Lung (tissue), 11 donors: ENCODE measurements at regions not wholly inside any gene's neighbourhood (a gene's known extent, or its start where the extent isn't known, plus 50 kb on each side); places are given as distances from the start of the nearest gene placed in this dataset.

Experiments used
- ATAC-seq: fragments of 200-7000 bp; cut with Tn5 transposase; one replicate; pipeline ENCODE4 v1.9.1; 2020; ENCODE audit warnings: moderate number of reproducible peaks; ENCODE audit not compliant: insufficient read depth, low FRiP score
- DNase-seq, 3 donors: peaks; one replicate each; pipeline ENCODE4 v3.0.0-alpha.2; 2013 to 2017
- H3K27ac ChIP-seq, 2 donors: one replicate each; pipeline ENCODE4 v1.5.1; 2013; ENCODE audit warnings: mild to moderate bottlenecking in 2 of 2, moderate library complexity in 2 of 2, control low read depth in 1 of 2, inconsistent platforms in 1 of 2, low read depth in 1 of 2, low read length in 1 of 2
- H3K27me3 ChIP-seq, 3 donors: one replicate each; pipeline ENCODE4 v1.5.1; 2013; ENCODE audit warnings: low read length in 2 of 3; ENCODE audit not compliant: control insufficient read depth in 3 of 3, insufficient read depth in 3 of 3
- H3K36me3 ChIP-seq, 4 donors: one replicate each; pipeline ENCODE4 v1.5.1; 2013; ENCODE audit warnings: low read length in 4 of 4, mild to moderate bottlenecking in 1 of 4, moderate library complexity in 1 of 4; ENCODE audit not compliant: control insufficient read depth in 4 of 4, insufficient read depth in 4 of 4
- H3K4me1 ChIP-seq, 5 donors: one replicate each; pipeline ENCODE4 v1.5.1; 2013; ENCODE audit warnings: low read length in 5 of 5, mild to moderate bottlenecking in 2 of 5, moderate library complexity in 1 of 5; ENCODE audit not compliant: control insufficient read depth in 5 of 5, insufficient read depth in 5 of 5
- H3K4me3 ChIP-seq: one replicate; pipeline ENCODE4 v1.5.1; 2013; ENCODE audit warnings: mild to moderate bottlenecking, control low read depth, moderate library complexity
- H3K9ac ChIP-seq, 2 donors: one replicate each; pipeline ENCODE4 v1.5.1; 2013; ENCODE audit warnings: low read length in 2 of 2, control low read depth in 1 of 2; ENCODE audit not compliant: insufficient read depth in 1 of 2
- H3K9me3 ChIP-seq, 4 donors: one replicate each; pipeline ENCODE4 v1.5.1; 2013; ENCODE audit warnings: low read length in 3 of 4, mild to moderate bottlenecking in 1 of 4, moderate library complexity in 1 of 4; ENCODE audit not compliant: control insufficient read depth in 4 of 4, insufficient read depth in 3 of 4
- WGBS, 2 donors: extraction: QIAGEN DNeasy Blood & Tissue Kit; methylation state at CpG; one replicate each; pipeline ENCODE4 v1.1.7; 2013; 5-methylcytosine and 5-hydroxymethylcytosine counted together
- TF ChIP-seq, protein P1 (sequence below): IDR thresholded peaks from 2 replicates; pipeline ENCODE4 v1.5.1; 2012; ENCODE audit warnings: mild to moderate bottlenecking; ENCODE audit errors: control extremely low read depth, extremely low read depth
- donor health status: control.
- donor health status: control.
- donor health status: Bipolar disorder and iron deficiency.
- donor health status: healthy.
- donor health status: DM: yes; HTN: yes; CAD: no.

DNA sequence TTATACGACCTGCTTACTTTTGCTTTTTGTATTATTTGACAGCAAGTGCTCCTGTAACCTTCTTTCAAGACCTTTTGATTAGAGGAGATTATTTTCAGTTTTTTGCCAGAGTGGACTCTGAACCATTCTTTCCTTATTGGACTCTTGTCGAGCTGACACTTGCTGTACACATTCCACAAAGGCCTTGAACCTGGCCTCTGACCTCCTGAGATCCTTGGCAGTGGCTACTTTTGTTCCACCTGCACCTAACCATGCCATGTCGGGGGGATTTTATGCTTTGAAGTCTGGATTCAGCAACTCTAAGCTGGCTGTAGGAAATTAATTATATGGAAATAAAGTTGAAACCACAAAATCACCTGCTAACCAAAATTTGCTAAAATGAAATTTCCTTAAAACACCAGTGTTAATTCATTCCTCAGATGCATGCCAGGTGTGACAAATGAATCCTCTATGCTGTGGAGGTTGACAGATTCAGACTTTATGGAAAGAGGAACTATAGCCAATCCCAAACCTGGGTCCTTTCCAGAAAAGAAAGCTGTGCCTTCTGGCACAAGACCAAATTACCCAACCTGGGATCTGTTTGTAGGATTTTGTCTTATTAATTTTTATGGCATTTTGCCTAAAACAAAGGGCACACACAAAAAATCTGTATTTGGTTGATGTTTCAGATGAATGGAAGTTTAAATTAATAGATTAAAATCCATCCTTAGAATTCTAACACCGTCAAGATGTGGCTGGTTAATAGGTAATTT, 110.4 kb downstream of the CDC42EP3 start:
- Histone ChIP-seq H3K9ac (no peak overlapping the region), H3K4me1 (peaks cover 0 to 15% (median 0%) of the 10 kb centered on the region in 5 donors), H3K4me3 (no peak overlapping the region), H3K36me3 (no peaks in the 10 kb centered on the region), H3K27me3 (no peaks in the 10 kb centered on the region), H3K9me3 (no peaks in the 10 kb centered on the region), H3K27ac (peak overlapping the region in 1 of 2 donors; percentile 18)
- DNase-seq = no peak
- TF ChIP-seq, protein P1, sequence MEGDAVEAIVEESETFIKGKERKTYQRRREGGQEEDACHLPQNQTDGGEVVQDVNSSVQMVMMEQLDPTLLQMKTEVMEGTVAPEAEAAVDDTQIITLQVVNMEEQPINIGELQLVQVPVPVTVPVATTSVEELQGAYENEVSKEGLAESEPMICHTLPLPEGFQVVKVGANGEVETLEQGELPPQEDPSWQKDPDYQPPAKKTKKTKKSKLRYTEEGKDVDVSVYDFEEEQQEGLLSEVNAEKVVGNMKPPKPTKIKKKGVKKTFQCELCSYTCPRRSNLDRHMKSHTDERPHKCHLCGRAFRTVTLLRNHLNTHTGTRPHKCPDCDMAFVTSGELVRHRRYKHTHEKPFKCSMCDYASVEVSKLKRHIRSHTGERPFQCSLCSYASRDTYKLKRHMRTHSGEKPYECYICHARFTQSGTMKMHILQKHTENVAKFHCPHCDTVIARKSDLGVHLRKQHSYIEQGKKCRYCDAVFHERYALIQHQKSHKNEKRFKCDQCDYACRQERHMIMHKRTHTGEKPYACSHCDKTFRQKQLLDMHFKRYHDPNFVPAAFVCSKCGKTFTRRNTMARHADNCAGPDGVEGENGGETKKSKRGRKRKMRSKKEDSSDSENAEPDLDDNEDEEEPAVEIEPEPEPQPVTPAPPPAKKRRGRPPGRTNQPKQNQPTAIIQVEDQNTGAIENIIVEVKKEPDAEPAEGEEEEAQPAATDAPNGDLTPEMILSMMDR = no peak
- no peak for ATAC-seq
- 84 to 86% methylated on average over 4 of the region's 4 CpGs for WGBS, 2 donors

DNA sequence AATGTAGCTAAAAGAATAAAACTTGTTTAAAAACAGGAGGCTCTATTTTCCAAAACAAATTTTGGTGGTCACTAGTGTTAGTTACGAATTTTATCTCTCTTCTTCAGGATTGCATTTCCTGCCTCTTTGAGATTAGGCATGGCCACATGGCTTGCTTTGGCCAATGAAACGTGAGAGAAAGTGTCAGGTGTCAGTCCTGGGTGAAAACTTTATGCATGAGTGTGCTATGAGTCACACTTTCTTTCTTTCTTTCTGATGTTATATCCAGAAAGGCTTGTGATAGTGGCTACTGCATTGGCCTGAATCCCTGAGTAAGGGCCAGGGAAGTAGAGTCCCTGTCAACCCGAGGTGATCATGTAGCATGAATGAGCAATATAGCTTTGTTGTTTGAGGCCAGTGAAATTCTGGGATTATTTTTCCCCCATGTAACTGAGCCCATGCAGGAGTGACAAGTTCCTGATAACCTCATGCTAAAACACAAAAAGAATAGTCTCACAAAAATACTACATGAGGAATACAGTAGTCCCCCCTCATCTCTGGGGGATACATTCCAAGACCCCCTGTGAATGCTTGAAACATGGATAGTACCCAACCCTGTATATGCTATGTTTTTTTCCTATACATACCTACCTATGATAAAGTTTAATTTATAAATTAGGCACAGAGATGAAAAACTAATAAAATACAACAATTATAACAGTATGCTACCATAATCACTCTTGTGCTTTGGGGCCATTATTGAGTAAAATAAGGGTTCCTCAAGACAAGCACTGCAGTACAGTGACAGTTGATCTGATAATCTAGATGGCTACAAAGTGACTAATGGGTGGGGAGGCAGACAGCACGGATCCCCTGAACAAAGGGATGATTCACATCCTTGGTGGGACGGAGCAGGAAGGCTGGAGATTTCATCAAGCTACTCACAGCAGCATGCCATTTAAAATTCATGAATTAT, 109.5 kb downstream of the CDC42EP3 start:
- Histone ChIP-seq H3K4me1 (peaks cover 0 to 17% (median 0%) of the 10 kb centered on the region in 5 donors), H3K9me3 (no peaks in the 10 kb centered on the region), H3K36me3 (no peaks in the 10 kb centered on the region), H3K27ac (peak overlapping the region in 1 of 2 donors; percentile 74), H3K27me3 (no peaks in the 10 kb centered on the region), H3K9ac (no peak overlapping the region), H3K4me3 (no peak overlapping the region)
- DNase-seq (no peak), ATAC-seq (peak; percentile 19)
- 69 to 71% methylated on average over 5 of the region's 5 CpGs for WGBS, 2 donors
- TF ChIP-seq, protein P1 = no peak

DNA sequence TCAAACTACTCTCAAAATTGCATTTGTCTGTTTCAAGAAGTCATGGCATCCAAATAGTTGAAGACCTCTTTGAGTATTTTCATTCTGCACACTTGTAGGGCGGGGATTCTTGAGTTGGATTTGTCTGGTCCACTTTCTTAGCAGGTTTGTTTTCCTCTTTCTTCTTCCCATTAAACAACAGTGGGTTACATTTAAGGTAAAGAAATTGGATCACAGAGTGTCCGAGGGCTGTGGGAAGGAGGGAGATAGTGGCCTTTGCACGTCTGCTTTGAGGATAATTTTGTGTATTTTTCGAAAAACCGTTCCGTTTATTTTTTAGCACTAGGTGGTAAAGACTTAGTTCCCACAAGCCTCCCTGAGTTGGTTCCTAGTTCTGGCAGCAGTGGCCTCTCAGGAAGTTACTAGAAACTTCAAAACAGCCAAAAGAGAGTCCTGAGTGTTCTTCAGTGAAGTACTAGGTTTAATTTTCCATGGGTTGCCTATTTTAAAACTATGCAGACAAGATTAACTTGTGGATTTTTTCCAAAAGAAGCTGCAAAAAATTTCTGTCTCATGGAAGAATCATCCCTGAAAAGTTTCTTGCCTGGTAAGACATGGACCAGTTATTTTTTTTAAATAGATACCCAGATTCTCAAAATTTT, 107.9 kb downstream of the CDC42EP3 start:
- no peak for ATAC-seq
- Histone ChIP-seq H3K9me3 (no peaks in the 10 kb centered on the region), H3K4me3 (no peak overlapping the region), H3K27ac (no peak overlapping the region), H3K4me1 (peaks cover 0 to 17% (median 0%) of the 10 kb centered on the region in 5 donors), H3K27me3 (no peaks in the 10 kb centered on the region), H3K36me3 (no peaks in the 10 kb centered on the region), H3K9ac (no peak overlapping the region)
- TF ChIP-seq, protein P1 = no peak
- DNase-seq = no peak
- 43 to 44% methylated on average over 6 of the region's 6 CpGs for WGBS, 2 donors
